HepG2 (cell line): ENCODE measurements at regions not wholly inside any gene's neighbourhood (a gene's known extent, or its start where the extent isn't known, plus 50 kb on each side); places are given as distances from the start of the nearest gene placed in this dataset.

Experiments used
- ATAC-seq: fragments of 200-7000 bp; cut with Tn5 transposase; 3 replicates; pipeline ENCODE4 v1.9.1; 2020; ENCODE audit warnings: mild to moderate bottlenecking, moderate library complexity
- BruUV-seq: library from RNA; stranded (reverse); fragments of 400-500 nt; replicated peaks from 2 replicates; lab custom pipeline; 2021; lab: Mats Ljungman, UMichigan
- CTCF ChIA-PET: fragments of 300-600 bp; formaldehyde crosslinking; extraction: SDS; loops from one replicate; lab custom pipeline; 2021; ENCODE audit warnings: low total read pairs, inconsistent platforms, low intra/inter-chr PET ratio; lab: Yijun Ruan, JAX
- POLR2A ChIA-PET: fragments of 350-600 bp; sonication (Branson Sonifier 250); formaldehyde crosslinking; loops from one replicate; lab custom pipeline; 2020; ENCODE audit warnings: antibody characterized with exemption, inconsistent platforms; lab: Yijun Ruan, JAX
- DNase-seq: peaks from one replicate; pipeline ENCODE4 v3.0.0-alpha.2; 2015; ENCODE audit warnings: low spot score
- FAIRE-seq: peaks from 3 replicates; lab custom pipeline; 2011; peaks lifted over from hg19 to GRCh38; lab: Jason Lieb, UNC
- H2AFZ ChIP-seq: one replicate; pipeline ENCODE4 v1.6.1; 2011; ENCODE audit warnings: low read length, inconsistent platforms
- H3K27ac ChIP-seq: fragments of 300-600 bp; 3 replicates; pipeline ENCODE4 v1.8.0; 2011; ENCODE audit warnings: mixed run types, mild to moderate bottlenecking, mixed read lengths, low read length, inconsistent platforms; ENCODE audit not compliant: insufficient read depth; ENCODE audit errors: extremely low read length
- H3K27me3 ChIP-seq, 2 experiments: fragments of 200-600 bp in 1 of 2; 2 replicates in 1 of 2; 3 replicates in 1 of 2; pipeline versions ENCODE4 v1.6.0 to v1.8.0; 2011; ENCODE audit warnings: low read length in 2 of 2, mild to moderate bottlenecking in 2 of 2, moderate library complexity in 2 of 2, inconsistent platforms in 1 of 2; ENCODE audit not compliant: insufficient read depth in 2 of 2, control insufficient read depth in 1 of 2
- H3K36me3 ChIP-seq, 2 experiments: fragments of 200-600 bp in 1 of 2; replicated peaks in 1 of 2; 2 replicates in 1 of 2; 3 replicates in 1 of 2; pipeline versions ENCODE4 v1.5.1 to v1.8.0; 2011; ENCODE audit warnings: low read length in 2 of 2, inconsistent platforms in 1 of 2; ENCODE audit not compliant: insufficient read depth in 2 of 2, control insufficient read depth in 1 of 2
- H3K4me1 ChIP-seq: 2 replicates; pipeline ENCODE4 v1.5.1; 2012; ENCODE audit warnings: low read length, inconsistent platforms; ENCODE audit not compliant: insufficient read depth
- H3K4me2 ChIP-seq: 2 replicates; pipeline ENCODE4 v1.6.0; 2011; ENCODE audit warnings: low read depth, low read length, inconsistent platforms
- H3K4me3 ChIP-seq, 3 experiments: fragments of 200-600 bp in 1 of 3; sonication (generic), shearing (Covaris generic) in 1 of 3; replicated peaks in 1 of 3; 2 replicates each; pipeline ENCODE4 v1.5.1; 2011 to 2016; ENCODE audit warnings: low read length in 3 of 3, inconsistent platforms in 2 of 3, low read depth in 2 of 3, mild to moderate bottlenecking in 2 of 3, control low read depth in 1 of 3, mixed read lengths in 1 of 3; ENCODE audit not compliant: insufficient read depth in 1 of 3
- H3K79me2 ChIP-seq: one replicate; pipeline ENCODE4 v1.6.1; 2011; ENCODE audit warnings: low read length, inconsistent platforms; ENCODE audit not compliant: insufficient read depth
- H3K9ac ChIP-seq: 2 replicates; pipeline ENCODE4 v1.6.0; 2011; ENCODE audit warnings: mild to moderate bottlenecking, low read depth, low read length, inconsistent platforms; ENCODE audit not compliant: insufficient read depth
- H3K9me3 ChIP-seq: 2 replicates; pipeline ENCODE4 v1.5.1; 2012; ENCODE audit warnings: mild to moderate bottlenecking, low read length
- H4K20me1 ChIP-seq: 2 replicates; pipeline ENCODE4 v1.6.0; 2011; ENCODE audit warnings: inconsistent platforms, mild to moderate bottlenecking, low read length, moderate library complexity; ENCODE audit not compliant: insufficient read depth
- HMG20B ChIP-seq: conservative IDR thresholded peaks from 2 replicates; pipeline ENCODE4 v1.6.1; 2016; ENCODE audit warnings: missing genetic modification reagents, missing compliant biosample characterization
- RAD21 ChIP-seq: fragments of 450-650 bp; formaldehyde crosslinking; IDR thresholded peaks from 2 replicates; pipeline ENCODE4 v1.5.0; 2020; ENCODE audit warnings: mild to moderate bottlenecking
- SMC3 ChIP-seq: IDR thresholded peaks from 2 replicates; pipeline ENCODE4 v1.6.1; 2011; ENCODE audit warnings: low read length, improper control_type of control experiment
- STAG1 ChIP-seq: sonication (generic); formaldehyde crosslinking; IDR thresholded peaks from 2 replicates; pipeline ENCODE4 v1.4.0; 2020; ENCODE audit warnings: missing genetic modification reagents
- STAT5B ChIP-seq: sonication (generic); formaldehyde crosslinking; IDR thresholded peaks from 2 replicates; pipeline ENCODE4 v1.4.0; 2020; ENCODE audit warnings: missing genetic modification reagents
- THAP11 ChIP-seq: IDR thresholded peaks from 2 replicates; pipeline ENCODE4 v1.6.1; 2016; ENCODE audit warnings: missing biosample characterization, missing genetic modification reagents
- ZFP36 ChIP-seq: fragments of 150-350 bp; IDR thresholded peaks from 2 replicates; pipeline ENCODE4 v1.6.1; 2018; ENCODE audit warnings: borderline replicate concordance, low read length, low read depth; ENCODE audit not compliant: partially characterized antibody
- ZNF331 ChIP-seq: sonication (generic); formaldehyde crosslinking; IDR thresholded peaks from 2 replicates; pipeline ENCODE4 v1.4.0; 2020; ENCODE audit warnings: missing genetic modification reagents
- WGBS: methylation state at CpG from one replicate; pipeline ENCODE4 v1.1.6; 2017; ENCODE audit warnings: low lambda C conversion rate; 5-methylcytosine and 5-hydroxymethylcytosine counted together
- in situ Hi-C: cut with HindIII; loops from 2 replicates; pipeline ENCODE4 v1.10.0; 2017; ENCODE audit warnings: low pct_unique_long_range_greater_than_20kb; ENCODE audit not compliant: extremely low pct_ligation_motif_present
- intact Hi-C: fragments of 100-400 bp; cut with micrococcal nuclease; formaldehyde crosslinking; loops from one replicate; pipeline ENCODE4 v1.10.0; 2022; ENCODE audit not compliant: unreplicated experiment
- TF ChIP-seq, protein P1 (sequence below): sonication (generic); formaldehyde crosslinking; conservative IDR thresholded peaks from 2 replicates; pipeline ENCODE4 v1.4.0; 2020; ENCODE audit warnings: missing genetic modification reagents
- TF ChIP-seq, protein P2 (sequence below): sonication (generic); formaldehyde crosslinking; IDR thresholded peaks from 2 replicates; pipeline ENCODE4 v1.5.1; 2020; ENCODE audit warnings: missing genetic modification reagents, mild to moderate bottlenecking, borderline replicate concordance
- TF ChIP-seq, protein P3 (sequence below): sonication (generic); formaldehyde crosslinking; IDR thresholded peaks from 2 replicates; pipeline ENCODE4 v1.5.0; 2020; ENCODE audit warnings: mild to moderate bottlenecking, missing genetic modification reagents, moderate library complexity
- TF ChIP-seq, protein P4 (sequence below): sonication (generic); formaldehyde crosslinking; IDR thresholded peaks from 2 replicates; pipeline ENCODE4 v1.4.0; 2020; ENCODE audit warnings: low read depth, mild to moderate bottlenecking, missing genetic modification reagents

DNA sequence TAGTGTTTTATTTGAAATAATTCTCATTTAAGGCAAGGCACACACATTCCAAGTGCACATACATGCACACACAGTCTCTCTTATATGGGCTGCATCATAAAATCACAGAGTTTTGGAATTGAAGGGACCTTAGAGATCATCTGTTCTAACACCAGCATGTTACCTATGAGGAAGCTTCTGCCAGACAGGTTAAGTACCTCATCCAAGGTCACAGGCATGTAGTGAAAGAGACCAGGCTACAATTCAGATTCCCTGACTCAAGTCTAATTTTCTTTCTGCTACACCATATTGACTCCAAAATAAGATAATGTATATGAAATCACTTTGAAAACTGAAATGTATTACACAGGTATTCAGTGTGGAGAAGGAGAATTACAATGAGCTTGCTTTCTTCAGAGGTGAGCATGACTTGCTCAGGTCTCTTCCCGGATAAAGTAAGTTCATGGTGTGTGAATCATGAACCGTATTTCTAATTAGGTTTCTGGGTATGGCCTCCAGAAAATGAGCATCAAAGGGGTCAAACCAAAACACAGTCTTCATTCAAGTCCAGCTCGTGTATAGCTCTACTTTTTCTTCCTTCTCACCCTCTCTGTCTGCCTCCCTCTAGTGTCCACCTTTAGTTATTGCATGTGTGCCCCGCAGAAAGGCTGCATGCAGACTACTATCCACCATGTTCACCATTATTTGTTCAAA, 411.9 kb downstream of the FUT8 start:
- no peaks in the 10 kb centered on the region for H3K79me2 ChIP-seq
- no peaks in the 10 kb centered on the region for H3K4me1 ChIP-seq
- H3K36me3 ChIP-seq: no peaks in the 10 kb centered on the region
- ATAC-seq (peak; percentile 82), FAIRE-seq (peak; percentile 67), DNase-seq (peak; percentile 57)
- POLR2A ChIA-PET: interaction anchor here (0.8 to 1.0 kb wide), 2 partner anchors 409 to 722 kb away, joined by 3 read pairs; partner anchors contain the start of gene MAX
- no peak overlapping the region for H3K27ac ChIP-seq
- peak; percentile 85 for TF ChIP-seq SMC3
- TF ChIP-seq STAT5B (CRISPR knock-in tag): no peak
- TF ChIP-seq, protein P1, sequence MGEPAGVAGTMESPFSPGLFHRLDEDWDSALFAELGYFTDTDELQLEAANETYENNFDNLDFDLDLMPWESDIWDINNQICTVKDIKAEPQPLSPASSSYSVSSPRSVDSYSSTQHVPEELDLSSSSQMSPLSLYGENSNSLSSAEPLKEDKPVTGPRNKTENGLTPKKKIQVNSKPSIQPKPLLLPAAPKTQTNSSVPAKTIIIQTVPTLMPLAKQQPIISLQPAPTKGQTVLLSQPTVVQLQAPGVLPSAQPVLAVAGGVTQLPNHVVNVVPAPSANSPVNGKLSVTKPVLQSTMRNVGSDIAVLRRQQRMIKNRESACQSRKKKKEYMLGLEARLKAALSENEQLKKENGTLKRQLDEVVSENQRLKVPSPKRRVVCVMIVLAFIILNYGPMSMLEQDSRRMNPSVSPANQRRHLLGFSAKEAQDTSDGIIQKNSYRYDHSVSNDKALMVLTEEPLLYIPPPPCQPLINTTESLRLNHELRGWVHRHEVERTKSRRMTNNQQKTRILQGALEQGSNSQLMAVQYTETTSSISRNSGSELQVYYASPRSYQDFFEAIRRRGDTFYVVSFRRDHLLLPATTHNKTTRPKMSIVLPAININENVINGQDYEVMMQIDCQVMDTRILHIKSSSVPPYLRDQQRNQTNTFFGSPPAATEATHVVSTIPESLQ (CRISPR knock-in tag): no peak
- peak; percentile 30; the same call in 1 of the 2 replicates for TF ChIP-seq RAD21 (CRISPR knock-in tag)
- no peak for TF ChIP-seq HMG20B (CRISPR knock-in tag)
- TF ChIP-seq, protein P2, sequence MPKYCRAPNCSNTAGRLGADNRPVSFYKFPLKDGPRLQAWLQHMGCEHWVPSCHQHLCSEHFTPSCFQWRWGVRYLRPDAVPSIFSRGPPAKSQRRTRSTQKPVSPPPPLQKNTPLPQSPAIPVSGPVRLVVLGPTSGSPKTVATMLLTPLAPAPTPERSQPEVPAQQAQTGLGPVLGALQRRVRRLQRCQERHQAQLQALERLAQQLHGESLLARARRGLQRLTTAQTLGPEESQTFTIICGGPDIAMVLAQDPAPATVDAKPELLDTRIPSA: no peak
- TF ChIP-seq, protein P3, sequence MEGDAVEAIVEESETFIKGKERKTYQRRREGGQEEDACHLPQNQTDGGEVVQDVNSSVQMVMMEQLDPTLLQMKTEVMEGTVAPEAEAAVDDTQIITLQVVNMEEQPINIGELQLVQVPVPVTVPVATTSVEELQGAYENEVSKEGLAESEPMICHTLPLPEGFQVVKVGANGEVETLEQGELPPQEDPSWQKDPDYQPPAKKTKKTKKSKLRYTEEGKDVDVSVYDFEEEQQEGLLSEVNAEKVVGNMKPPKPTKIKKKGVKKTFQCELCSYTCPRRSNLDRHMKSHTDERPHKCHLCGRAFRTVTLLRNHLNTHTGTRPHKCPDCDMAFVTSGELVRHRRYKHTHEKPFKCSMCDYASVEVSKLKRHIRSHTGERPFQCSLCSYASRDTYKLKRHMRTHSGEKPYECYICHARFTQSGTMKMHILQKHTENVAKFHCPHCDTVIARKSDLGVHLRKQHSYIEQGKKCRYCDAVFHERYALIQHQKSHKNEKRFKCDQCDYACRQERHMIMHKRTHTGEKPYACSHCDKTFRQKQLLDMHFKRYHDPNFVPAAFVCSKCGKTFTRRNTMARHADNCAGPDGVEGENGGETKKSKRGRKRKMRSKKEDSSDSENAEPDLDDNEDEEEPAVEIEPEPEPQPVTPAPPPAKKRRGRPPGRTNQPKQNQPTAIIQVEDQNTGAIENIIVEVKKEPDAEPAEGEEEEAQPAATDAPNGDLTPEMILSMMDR (CRISPR knock-in tag): peak; percentile 86
- TF ChIP-seq, protein P4, sequence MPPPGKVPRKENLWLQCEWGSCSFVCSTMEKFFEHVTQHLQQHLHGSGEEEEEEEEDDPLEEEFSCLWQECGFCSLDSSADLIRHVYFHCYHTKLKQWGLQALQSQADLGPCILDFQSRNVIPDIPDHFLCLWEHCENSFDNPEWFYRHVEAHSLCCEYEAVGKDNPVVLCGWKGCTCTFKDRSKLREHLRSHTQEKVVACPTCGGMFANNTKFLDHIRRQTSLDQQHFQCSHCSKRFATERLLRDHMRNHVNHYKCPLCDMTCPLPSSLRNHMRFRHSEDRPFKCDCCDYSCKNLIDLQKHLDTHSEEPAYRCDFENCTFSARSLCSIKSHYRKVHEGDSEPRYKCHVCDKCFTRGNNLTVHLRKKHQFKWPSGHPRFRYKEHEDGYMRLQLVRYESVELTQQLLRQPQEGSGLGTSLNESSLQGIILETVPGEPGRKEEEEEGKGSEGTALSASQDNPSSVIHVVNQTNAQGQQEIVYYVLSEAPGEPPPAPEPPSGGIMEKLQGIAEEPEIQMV (CRISPR knock-in tag): 0 out of 2 replicates have a peak, but pooled peaks have one; percentile 41
- peak; percentile 27; the same call in 1 of the 2 replicates for TF ChIP-seq ZNF331 (CRISPR knock-in tag)
- TF ChIP-seq THAP11 (CRISPR knock-in tag): 0 out of 2 replicates have a peak, but pooled peaks have one; percentile 20
- peak; percentile 83 for TF ChIP-seq STAG1
- peak; percentile 20 for TF ChIP-seq ZFP36
- CTCF ChIA-PET: interaction anchor here (1.8 to 3.0 kb wide), 3 partner anchors 409 to 660 kb away, joined by 10 to 22 read pairs (median 14); partner anchors contain the start of gene FUT8
- intact Hi-C loops: loop anchor here (1.0 kb wide), 2 partner anchors 409 to 660 kb away; no protein-coding TSS in a partner anchor
- no peak overlapping the region for H3K4me2 ChIP-seq
- H3K9me3 ChIP-seq: no peaks in the 10 kb centered on the region
- WGBS: 0% methylated on average over 4 of the region's 4 CpGs
- in situ Hi-C loops: no loop called here
- no TSS peak for BruUV-seq
- H3K9ac ChIP-seq: no peak overlapping the region
- H3K27me3 ChIP-seq: peaks cover 14 to 54% of the 10 kb centered on the region in 2 experiments
- H2AFZ ChIP-seq: no peak overlapping the region
- no peaks in the 10 kb centered on the region for H4K20me1 ChIP-seq
- no peak overlapping the region for H3K4me3 ChIP-seq
